PC-3 (cell line): ENCODE measurements at regions not wholly inside any gene's neighbourhood (a gene's known extent, or its start where the extent isn't known, plus 50 kb on each side); places are given as distances from the start of the nearest gene placed in this dataset.

ENCODE experiments used
- CTCF ChIP-seq: fragments of 300-600 bp; sonication (generic); conservative IDR thresholded peaks from 2 replicates; pipeline ENCODE4 v1.5.1; 2017; ENCODE audit warnings: antibody characterized with exemption, low read depth, mild to moderate bottlenecking, low read length
- EZH2 ChIP-seq: fragments of 300-600 bp; sonication (generic); IDR thresholded peaks from one replicate; pipeline ENCODE4 v1.6.1; 2017; ENCODE audit warnings: antibody characterized with exemption, mild to moderate bottlenecking, low read length; ENCODE audit not compliant: unreplicated experiment

- no peak for TF ChIP-seq CTCF
- no peak for TF ChIP-seq EZH2
Observed at GRCh38 chr4:27574743-27575142, 714.1 kb downstream of the STIM2 start.
